ENCODE measurements at regions not wholly inside any gene's neighbourhood (a gene's known extent, or its start where the extent isn't known, plus 50 kb on each side); places are given as distances from the start of the nearest gene placed in this dataset.

DNA sequence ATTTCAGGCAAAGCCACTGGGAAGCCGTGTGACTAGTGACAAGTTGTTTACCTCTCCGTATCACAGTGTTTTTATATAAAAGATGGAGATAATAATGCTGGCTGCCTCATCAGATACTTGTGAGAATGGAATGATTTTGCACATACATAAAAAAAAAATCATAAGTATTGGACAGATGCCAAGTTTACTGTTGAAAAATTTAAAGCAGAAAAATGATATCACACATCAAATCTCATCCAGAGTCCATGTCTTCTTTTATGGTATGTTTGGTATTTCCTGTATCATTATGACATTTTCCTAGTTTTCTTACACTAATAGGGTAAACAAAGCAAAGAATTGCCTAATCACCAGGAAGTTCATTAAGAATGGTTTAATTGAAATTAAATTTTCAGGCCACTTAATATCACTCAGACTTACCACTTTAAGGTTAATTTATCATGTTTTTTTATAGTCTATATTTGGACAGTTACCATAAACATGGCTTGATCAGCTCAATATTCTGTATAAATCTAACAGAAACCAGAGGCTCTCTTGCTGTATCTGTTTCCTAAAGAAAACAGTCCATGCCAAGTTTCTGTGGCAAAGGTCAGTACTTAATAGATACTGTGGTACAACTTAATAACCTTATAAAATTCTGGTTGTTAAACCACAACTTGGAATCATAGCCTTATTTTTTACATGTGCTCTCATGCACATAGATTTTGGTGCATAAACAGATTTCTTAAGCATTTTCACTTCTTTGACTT lies 656.5 kb upstream of the RIOK2 start:
- TF ChIP-seq POLR2AphosphoS5 (IDR thresholded peaks at IDR 0.05; ENCODE audit: low read depth, low read length) (no peak), SIN3A (IDR thresholded peaks at IDR 0.05; ENCODE audit: borderline replicate concordance, insufficient read depth, low read length) (no peak)
- TF ChIP-seq, protein P1, sequence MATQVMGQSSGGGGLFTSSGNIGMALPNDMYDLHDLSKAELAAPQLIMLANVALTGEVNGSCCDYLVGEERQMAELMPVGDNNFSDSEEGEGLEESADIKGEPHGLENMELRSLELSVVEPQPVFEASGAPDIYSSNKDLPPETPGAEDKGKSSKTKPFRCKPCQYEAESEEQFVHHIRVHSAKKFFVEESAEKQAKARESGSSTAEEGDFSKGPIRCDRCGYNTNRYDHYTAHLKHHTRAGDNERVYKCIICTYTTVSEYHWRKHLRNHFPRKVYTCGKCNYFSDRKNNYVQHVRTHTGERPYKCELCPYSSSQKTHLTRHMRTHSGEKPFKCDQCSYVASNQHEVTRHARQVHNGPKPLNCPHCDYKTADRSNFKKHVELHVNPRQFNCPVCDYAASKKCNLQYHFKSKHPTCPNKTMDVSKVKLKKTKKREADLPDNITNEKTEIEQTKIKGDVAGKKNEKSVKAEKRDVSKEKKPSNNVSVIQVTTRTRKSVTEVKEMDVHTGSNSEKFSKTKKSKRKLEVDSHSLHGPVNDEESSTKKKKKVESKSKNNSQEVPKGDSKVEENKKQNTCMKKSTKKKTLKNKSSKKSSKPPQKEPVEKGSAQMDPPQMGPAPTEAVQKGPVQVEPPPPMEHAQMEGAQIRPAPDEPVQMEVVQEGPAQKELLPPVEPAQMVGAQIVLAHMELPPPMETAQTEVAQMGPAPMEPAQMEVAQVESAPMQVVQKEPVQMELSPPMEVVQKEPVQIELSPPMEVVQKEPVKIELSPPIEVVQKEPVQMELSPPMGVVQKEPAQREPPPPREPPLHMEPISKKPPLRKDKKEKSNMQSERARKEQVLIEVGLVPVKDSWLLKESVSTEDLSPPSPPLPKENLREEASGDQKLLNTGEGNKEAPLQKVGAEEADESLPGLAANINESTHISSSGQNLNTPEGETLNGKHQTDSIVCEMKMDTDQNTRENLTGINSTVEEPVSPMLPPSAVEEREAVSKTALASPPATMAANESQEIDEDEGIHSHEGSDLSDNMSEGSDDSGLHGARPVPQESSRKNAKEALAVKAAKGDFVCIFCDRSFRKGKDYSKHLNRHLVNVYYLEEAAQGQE (IDR thresholded peaks at IDR 0.05; ENCODE audit: insufficient read depth in 1 of 2, low read depth in 2 of 2, low read length in 2 of 2), result no peak
